ENCODE measurements at regions not wholly inside any gene's neighbourhood (a gene's known extent, or its start where the extent isn't known, plus 50 kb on each side); places are given as distances from the start of the nearest gene placed in this dataset.

DNA sequence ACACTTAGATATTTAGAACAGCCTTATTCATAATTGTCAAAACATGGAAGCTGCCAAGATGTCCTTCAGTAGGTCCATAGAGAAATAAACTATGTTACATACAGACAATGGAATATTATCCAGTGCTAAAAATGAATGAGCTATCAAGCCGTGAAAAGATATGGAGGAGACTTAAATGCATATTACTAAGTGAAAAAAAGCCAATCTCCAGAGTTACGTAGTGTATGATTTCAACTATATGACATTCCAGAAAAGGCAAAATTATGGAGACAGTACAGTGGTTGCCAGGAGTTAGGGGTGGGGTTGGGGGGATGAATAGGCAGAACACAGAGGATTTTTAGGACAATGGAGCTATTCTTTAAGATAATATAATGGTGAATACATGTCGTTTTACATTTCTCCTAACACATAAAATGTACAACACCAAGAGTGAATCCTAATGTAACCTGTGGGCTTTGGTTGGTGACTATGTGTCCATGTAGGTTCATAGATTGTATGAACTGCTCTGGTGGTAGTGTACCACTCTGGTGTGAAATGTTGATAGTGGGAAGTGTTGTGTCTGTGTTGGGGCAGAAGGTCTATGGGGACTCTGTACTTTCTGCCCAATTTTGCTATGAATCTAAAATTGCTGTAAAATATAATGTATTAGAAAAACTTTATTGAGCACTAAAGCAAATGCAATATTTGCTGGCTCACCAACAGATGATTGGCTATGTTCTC is 122.6 kb downstream of the USP22 start:
- ChIA-PET POLR2A (no interaction called here), CTCF (no interaction called here), RAD21 (ENCODE audit: low non-redundant PET in 1 of 2, low total read pairs in 2 of 2, uncharacterized antibody in 2 of 2, unreplicated experiment in 2 of 2) (no interaction called here)
- no peaks in the 10 kb centered on the region for H3K79me2 ChIP-seq (ENCODE audit: insufficient read depth, low read length)
- H3K27ac ChIP-seq (ENCODE audit: low read depth, low read length), result no peak overlapping the region
- H2AFZ ChIP-seq (ENCODE audit: low read depth, low read length, poor library complexity, severe bottlenecking), result no peak overlapping the region
- H3K36me3 ChIP-seq (ENCODE audit: control insufficient read depth in 1 of 2, insufficient read depth in 2 of 2, low read length in 2 of 2), result no peaks in the 10 kb centered on the region
- H3K4me1 ChIP-seq (ENCODE audit: control insufficient read depth in 1 of 2, insufficient read depth in 2 of 2, low read length in 2 of 2), result peaks cover 0 to 4% of the 10 kb centered on the region in 2 experiments; a peak in 1 of 4 replicates
- TF ChIP-seq TCF7L2 (IDR thresholded peaks at IDR 0.05; ENCODE audit: borderline replicate concordance, extremely low read depth, insufficient read depth, insufficient read length), result no peak
- TF ChIP-seq ZNF274 (IDR thresholded peaks at IDR 0.05; ENCODE audit: low read depth, low read length), result no peak
- TF ChIP-seq ZFX (IDR thresholded peaks at IDR 0.05), result no peak
- no peak for TF ChIP-seq FOSL1 (IDR thresholded peaks at IDR 0.05; ENCODE audit: low read depth)
- TF ChIP-seq POLR2A (IDR thresholded peaks at IDR 0.05; ENCODE audit: borderline replicate concordance, extremely low read depth, insufficient read depth, insufficient read length), result no peak
- no peak overlapping the region for H3K4me3 ChIP-seq (replicated peaks in 1 of 2; ENCODE audit: low read depth in 1 of 2, low read length in 2 of 2)
- intact Hi-C loops (cut with micrococcal nuclease), result no loop called here
- H3K4me2 ChIP-seq (ENCODE audit: low read length), result no peak overlapping the region
- no peaks in the 10 kb centered on the region for H4K20me1 ChIP-seq (ENCODE audit: insufficient read depth)
- H3K9ac ChIP-seq (ENCODE audit: low read length), result no peak overlapping the region
- no peak for ATAC-seq
- peaks cover 3% of the 10 kb centered on the region; the same call in 1 of the 2 replicates for H3K27me3 ChIP-seq (ENCODE audit: insufficient read depth, low read length)
- H3K9me2 ChIP-seq (ENCODE audit: insufficient read depth), result no peaks in the 10 kb centered on the region
- no peaks in the 10 kb centered on the region for H3K9me3 ChIP-seq (ENCODE audit: control insufficient read depth in 1 of 2, insufficient read depth in 1 of 2, low read depth in 1 of 2, low read length in 2 of 2)
- BruUV-seq (replicated peaks), result no TSS peak
- DNase-seq (ENCODE audit: low read depth, low spot score), result no peak

DNA sequence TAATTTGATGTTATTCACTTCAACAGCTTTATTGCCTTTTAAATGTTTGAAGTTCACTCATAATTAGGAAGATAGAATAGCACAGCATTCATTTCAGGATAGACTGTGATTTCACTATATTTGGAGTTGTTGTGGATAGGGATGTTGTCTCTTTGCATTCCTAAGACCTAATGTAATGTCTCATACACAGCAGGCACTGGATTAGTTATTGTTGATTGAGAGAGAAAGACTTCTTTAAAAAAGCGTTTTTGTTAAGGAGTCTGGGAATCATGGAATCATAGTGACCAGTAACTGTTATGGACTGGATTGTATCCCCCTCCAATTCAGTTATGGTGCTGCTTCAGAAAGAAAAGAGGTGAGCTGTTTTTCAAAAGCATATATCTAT is 122.0 kb downstream of the USP22 start:
- no peak overlapping the region for H3K4me2 ChIP-seq (ENCODE audit: low read length)
- no peak overlapping the region for H3K9ac ChIP-seq (ENCODE audit: low read length)
- no peak overlapping the region for H3K4me3 ChIP-seq (replicated peaks in 1 of 2; ENCODE audit: low read depth in 1 of 2, low read length in 2 of 2)
- POLR2A ChIA-PET, result no interaction called here
- H3K4me1 ChIP-seq (ENCODE audit: control insufficient read depth in 1 of 2, insufficient read depth in 2 of 2, low read length in 2 of 2), result peaks cover 0 to 4% of the 10 kb centered on the region in 2 experiments; a peak in 1 of 4 replicates
- H3K9me3 ChIP-seq (ENCODE audit: control insufficient read depth in 1 of 2, insufficient read depth in 1 of 2, low read depth in 1 of 2, low read length in 2 of 2), result no peaks in the 10 kb centered on the region
- no peaks in the 10 kb centered on the region for H3K9me2 ChIP-seq (ENCODE audit: insufficient read depth)
- H3K79me2 ChIP-seq (ENCODE audit: insufficient read depth, low read length), result no peaks in the 10 kb centered on the region
- ATAC-seq (no peak), DNase-seq (ENCODE audit: low read depth, low spot score) (no peak)
- peaks cover 3% of the 10 kb centered on the region; the same call in 1 of the 2 replicates for H3K27me3 ChIP-seq (ENCODE audit: insufficient read depth, low read length)
- CTCF ChIA-PET, result no interaction called here
- H3K36me3 ChIP-seq (ENCODE audit: control insufficient read depth in 1 of 2, insufficient read depth in 2 of 2, low read length in 2 of 2), result no peaks in the 10 kb centered on the region
- no peaks in the 10 kb centered on the region for H4K20me1 ChIP-seq (ENCODE audit: insufficient read depth)
- no peak overlapping the region for H2AFZ ChIP-seq (ENCODE audit: low read depth, low read length, poor library complexity, severe bottlenecking)
- RAD21 ChIA-PET (ENCODE audit: low non-redundant PET in 1 of 2, low total read pairs in 2 of 2, uncharacterized antibody in 2 of 2, unreplicated experiment in 2 of 2), result no interaction called here
- BruUV-seq (replicated peaks), result no TSS peak
- no peak for TF ChIP-seq CEBPB (IDR thresholded peaks at IDR 0.05; ENCODE audit: low read depth)
- TF ChIP-seq EZH2phosphoT487 (IDR thresholded peaks at IDR 0.05; ENCODE audit: borderline replicate concordance), result no peak
- no peak for TF ChIP-seq CBX3 (IDR thresholded peaks at IDR 0.05; ENCODE audit: low read depth)
- TF ChIP-seq, protein P1, sequence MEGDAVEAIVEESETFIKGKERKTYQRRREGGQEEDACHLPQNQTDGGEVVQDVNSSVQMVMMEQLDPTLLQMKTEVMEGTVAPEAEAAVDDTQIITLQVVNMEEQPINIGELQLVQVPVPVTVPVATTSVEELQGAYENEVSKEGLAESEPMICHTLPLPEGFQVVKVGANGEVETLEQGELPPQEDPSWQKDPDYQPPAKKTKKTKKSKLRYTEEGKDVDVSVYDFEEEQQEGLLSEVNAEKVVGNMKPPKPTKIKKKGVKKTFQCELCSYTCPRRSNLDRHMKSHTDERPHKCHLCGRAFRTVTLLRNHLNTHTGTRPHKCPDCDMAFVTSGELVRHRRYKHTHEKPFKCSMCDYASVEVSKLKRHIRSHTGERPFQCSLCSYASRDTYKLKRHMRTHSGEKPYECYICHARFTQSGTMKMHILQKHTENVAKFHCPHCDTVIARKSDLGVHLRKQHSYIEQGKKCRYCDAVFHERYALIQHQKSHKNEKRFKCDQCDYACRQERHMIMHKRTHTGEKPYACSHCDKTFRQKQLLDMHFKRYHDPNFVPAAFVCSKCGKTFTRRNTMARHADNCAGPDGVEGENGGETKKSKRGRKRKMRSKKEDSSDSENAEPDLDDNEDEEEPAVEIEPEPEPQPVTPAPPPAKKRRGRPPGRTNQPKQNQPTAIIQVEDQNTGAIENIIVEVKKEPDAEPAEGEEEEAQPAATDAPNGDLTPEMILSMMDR (IDR thresholded peaks at IDR 0.05 in 2 of 3, conservative IDR thresholded peaks at IDR 0.05 in 1 of 3; ENCODE audit: borderline replicate concordance in 1 of 3, insufficient read depth in 1 of 3, low read depth in 2 of 3, low read length in 2 of 3), result no peak
- no peak for TF ChIP-seq POLR2A (IDR thresholded peaks at IDR 0.05; ENCODE audit: borderline replicate concordance, extremely low read depth, insufficient read depth, insufficient read length)
- TF ChIP-seq, protein P2, sequence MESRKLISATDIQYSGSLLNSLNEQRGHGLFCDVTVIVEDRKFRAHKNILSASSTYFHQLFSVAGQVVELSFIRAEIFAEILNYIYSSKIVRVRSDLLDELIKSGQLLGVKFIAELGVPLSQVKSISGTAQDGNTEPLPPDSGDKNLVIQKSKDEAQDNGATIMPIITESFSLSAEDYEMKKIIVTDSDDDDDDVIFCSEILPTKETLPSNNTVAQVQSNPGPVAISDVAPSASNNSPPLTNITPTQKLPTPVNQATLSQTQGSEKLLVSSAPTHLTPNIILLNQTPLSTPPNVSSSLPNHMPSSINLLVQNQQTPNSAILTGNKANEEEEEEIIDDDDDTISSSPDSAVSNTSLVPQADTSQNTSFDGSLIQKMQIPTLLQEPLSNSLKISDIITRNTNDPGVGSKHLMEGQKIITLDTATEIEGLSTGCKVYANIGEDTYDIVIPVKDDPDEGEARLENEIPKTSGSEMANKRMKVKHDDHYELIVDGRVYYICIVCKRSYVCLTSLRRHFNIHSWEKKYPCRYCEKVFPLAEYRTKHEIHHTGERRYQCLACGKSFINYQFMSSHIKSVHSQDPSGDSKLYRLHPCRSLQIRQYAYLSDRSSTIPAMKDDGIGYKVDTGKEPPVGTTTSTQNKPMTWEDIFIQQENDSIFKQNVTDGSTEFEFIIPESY (IDR thresholded peaks at IDR 0.05; ENCODE audit: extremely low read depth, insufficient replicate concordance, low read length), result no peak
- TF ChIP-seq EGR1 (IDR thresholded peaks at IDR 0.05; ENCODE audit: low read depth), result no peak
- no peak for TF ChIP-seq POLR2AphosphoS5 (IDR thresholded peaks at IDR 0.05; ENCODE audit: low read depth, low read length)
- TF ChIP-seq SRF (IDR thresholded peaks at IDR 0.05; ENCODE audit: low read depth), result no peak
- TF ChIP-seq FOSL1 (IDR thresholded peaks at IDR 0.05; ENCODE audit: low read depth), result no peak
- TF ChIP-seq ZFX (IDR thresholded peaks at IDR 0.05), result no peak
- TF ChIP-seq EZH2 (IDR thresholded peaks at IDR 0.05), result no peak
- no peak for TF ChIP-seq TCF7L2 (IDR thresholded peaks at IDR 0.05; ENCODE audit: borderline replicate concordance, extremely low read depth, insufficient read depth, insufficient read length)
- TF ChIP-seq SIN3A (IDR thresholded peaks at IDR 0.05; ENCODE audit: low read depth), result no peak
- no peak for TF ChIP-seq ELF1 (IDR thresholded peaks at IDR 0.05; ENCODE audit: borderline replicate concordance, low read depth)
- intact Hi-C loops (cut with micrococcal nuclease), result no loop called here
- no peak overlapping the region for H3K27ac ChIP-seq (ENCODE audit: low read depth, low read length)

Data from HCT116 (cell line).